Kidney epithelial cell (primary cell): ENCODE measurements at regions not wholly inside any gene's neighbourhood (a gene's known extent, or its start where the extent isn't known, plus 50 kb on each side); places are given as distances from the start of the nearest gene placed in this dataset.

Experiments
- DNase-seq: peaks from one replicate; pipeline ENCODE4 v3.0.0-alpha.2; 2010; ENCODE audit warnings: low read depth
- H3K27me3 ChIP-seq: 2 replicates; pipeline ENCODE4 v1.6.0; 2011; ENCODE audit warnings: low read length; ENCODE audit not compliant: control insufficient read depth, insufficient read depth
- H3K36me3 ChIP-seq: 2 replicates; pipeline ENCODE4 v1.5.1; 2011; ENCODE audit warnings: low read length; ENCODE audit not compliant: control insufficient read depth, insufficient read depth
- H3K4me3 ChIP-seq: 2 replicates; pipeline ENCODE4 v1.5.1; 2011; ENCODE audit warnings: low read depth, mild to moderate bottlenecking, control low read depth, low read length
- TF ChIP-seq, protein P1 (sequence below): IDR thresholded peaks from 2 replicates; pipeline ENCODE4 v1.5.1; 2011; ENCODE audit warnings: mild to moderate bottlenecking, moderate library complexity, low read length, control low read depth, inconsistent platforms; ENCODE audit not compliant: insufficient read depth, poor library complexity, severe bottlenecking

DNA sequence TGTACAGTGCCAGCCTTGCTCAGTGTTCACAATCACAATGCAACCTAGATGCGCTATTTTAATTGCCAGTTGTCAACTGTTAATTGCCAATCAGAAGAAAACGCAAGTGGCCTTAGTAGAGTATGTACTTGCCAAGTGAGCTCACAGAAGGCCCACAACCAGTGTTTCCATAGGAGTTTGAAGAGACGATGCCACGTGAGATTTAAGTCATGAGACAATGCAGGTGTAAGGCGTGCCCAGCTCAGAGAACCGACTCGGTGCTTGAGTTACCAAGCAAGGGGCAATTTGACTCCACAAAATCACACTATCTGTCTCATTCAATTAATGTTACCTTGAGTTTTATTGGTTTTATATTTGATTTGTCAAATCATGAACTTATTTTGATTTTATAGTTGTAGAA lies 65.6 kb downstream of the TEX35 start:
- no peak overlapping the region for H3K4me3 ChIP-seq
- no peaks in the 10 kb centered on the region for H3K36me3 ChIP-seq
- DNase-seq = no peak
- TF ChIP-seq, protein P1, sequence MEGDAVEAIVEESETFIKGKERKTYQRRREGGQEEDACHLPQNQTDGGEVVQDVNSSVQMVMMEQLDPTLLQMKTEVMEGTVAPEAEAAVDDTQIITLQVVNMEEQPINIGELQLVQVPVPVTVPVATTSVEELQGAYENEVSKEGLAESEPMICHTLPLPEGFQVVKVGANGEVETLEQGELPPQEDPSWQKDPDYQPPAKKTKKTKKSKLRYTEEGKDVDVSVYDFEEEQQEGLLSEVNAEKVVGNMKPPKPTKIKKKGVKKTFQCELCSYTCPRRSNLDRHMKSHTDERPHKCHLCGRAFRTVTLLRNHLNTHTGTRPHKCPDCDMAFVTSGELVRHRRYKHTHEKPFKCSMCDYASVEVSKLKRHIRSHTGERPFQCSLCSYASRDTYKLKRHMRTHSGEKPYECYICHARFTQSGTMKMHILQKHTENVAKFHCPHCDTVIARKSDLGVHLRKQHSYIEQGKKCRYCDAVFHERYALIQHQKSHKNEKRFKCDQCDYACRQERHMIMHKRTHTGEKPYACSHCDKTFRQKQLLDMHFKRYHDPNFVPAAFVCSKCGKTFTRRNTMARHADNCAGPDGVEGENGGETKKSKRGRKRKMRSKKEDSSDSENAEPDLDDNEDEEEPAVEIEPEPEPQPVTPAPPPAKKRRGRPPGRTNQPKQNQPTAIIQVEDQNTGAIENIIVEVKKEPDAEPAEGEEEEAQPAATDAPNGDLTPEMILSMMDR = no peak
- no peaks in the 10 kb centered on the region for H3K27me3 ChIP-seq

DNA sequence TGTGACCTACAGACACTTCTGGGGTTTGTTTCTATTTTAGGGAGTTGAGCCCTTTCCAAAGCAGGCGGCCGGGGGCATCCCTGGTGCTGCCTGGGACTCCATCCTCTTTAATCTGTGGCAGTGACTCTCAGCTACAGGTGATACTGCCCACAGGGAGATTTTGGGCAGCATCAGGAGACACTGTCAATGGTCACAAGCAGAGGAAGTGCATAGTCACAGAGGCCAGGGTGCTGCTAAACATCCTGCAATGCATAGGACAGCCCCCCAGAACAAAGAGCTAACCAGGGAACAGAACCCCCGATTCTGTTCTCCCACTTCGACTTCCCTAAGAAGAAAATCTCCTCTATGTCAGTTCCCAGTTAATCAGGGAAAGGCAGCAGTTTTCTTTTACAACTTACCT lies 66.2 kb downstream of the TEX35 start:
- no peaks in the 10 kb centered on the region for H3K27me3 ChIP-seq
- no peak for DNase-seq
- TF ChIP-seq, protein P1 = no peak

DNA sequence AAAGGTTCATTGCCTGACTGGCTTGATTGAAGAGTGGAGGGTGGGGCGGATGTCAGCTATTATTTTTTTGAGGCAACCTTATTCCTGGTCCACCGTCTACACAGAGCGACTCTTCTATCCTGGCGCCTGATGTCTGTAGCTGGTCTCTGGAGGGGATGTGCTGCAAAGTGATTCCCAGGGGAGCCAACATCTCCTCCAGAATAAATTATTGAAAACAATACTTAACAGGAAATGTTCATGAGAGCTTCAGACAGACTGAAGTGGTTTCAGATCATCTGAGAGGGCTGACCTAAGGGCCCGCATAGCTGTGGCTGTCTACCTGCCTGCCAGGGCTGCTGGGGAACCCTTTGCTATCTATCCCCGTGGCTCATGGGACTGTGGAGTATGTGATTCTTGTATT lies 66.7 kb downstream of the TEX35 start:
- Histone ChIP-seq H3K27me3 (no peaks in the 10 kb centered on the region), H3K4me3 (no peak overlapping the region), H3K36me3 (no peaks in the 10 kb centered on the region)
- TF ChIP-seq, protein P1 = no peak
- DNase-seq = no peak

More for the DNA sequence above, 66.2 kb downstream of the TEX35 start:
- H3K4me3 ChIP-seq = no peak overlapping the region
- H3K36me3 ChIP-seq = no peaks in the 10 kb centered on the region

DNA sequence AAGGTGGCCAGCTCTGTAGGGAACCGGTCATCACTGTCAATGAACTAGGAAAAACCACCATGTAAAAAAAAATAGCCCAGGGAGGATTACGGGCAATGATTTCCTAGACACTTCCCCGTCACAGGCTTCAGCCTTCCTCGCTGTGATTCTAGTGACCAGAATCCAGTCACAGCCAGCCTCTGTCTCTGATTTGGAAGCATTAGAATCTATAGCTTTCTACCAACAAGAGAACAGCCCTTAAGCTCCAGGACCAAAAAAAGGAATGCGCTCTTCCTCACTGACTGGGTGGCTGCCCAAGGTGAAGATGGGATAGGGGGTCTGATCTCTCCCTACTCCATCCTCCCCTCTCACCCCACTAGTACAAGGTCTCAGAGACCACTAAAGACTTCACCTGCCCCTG lies 67.2 kb downstream of the TEX35 start:
- no peak overlapping the region for H3K4me3 ChIP-seq
- TF ChIP-seq, protein P1 = no peak
- H3K36me3 ChIP-seq = no peaks in the 10 kb centered on the region
- H3K27me3 ChIP-seq = no peaks in the 10 kb centered on the region
- DNase-seq = no peak

DNA sequence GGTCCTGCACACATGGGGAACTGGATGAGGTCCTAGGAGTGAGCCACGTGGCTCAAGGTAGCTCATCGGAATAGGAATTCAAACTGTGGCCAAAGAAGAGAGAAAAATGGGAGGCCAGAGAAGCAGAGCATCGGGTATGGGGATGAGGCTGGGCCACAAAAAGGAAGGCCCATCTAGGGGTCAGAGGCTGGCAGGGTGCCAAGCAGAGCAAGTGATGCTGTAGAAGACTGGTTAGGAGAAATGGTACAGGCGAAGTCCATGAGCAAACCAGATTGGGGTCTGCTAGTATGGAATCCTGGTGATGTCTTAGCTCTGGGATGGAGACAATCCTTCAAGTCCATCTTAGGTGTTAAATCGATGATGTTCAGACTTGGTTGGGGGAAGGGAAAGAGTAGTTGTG lies 68.0 kb downstream of the TEX35 start:
- Histone ChIP-seq H3K36me3 (no peaks in the 10 kb centered on the region), H3K4me3 (no peak overlapping the region), H3K27me3 (no peaks in the 10 kb centered on the region)
- TF ChIP-seq, protein P1 = no peak
- no peak for DNase-seq
